Lower leg skin (tissue), 4 donors: ENCODE measurements at regions not wholly inside any gene's neighbourhood (a gene's known extent, or its start where the extent isn't known, plus 50 kb on each side); places are given as distances from the start of the nearest gene placed in this dataset.
A peak's percentile ranks its signal among the peaks of the same experiment; 100 is the strongest.

Source experiments
- DNase-seq, 2 donors: peaks; one replicate each; pipeline ENCODE4 v3.0.0-alpha.2; 2019; ENCODE audit warnings: low spot score in 2 of 2
- H3K4me3 ChIP-seq: fragments of 200-600 bp; sonication (generic); 2 replicates; pipeline ENCODE4 v1.5.1; 2017; ENCODE audit warnings: mild to moderate bottlenecking, low read depth; ENCODE audit not compliant: poor library complexity, severe bottlenecking
- POLR2A ChIP-seq, 2 donors: fragments of 450-650 bp; IDR thresholded peaks; one replicate each; pipeline ENCODE4 v1.6.1; 2016 to 2017; ENCODE audit warnings: antibody characterized with exemption in 2 of 2, mild to moderate bottlenecking in 1 of 2, moderate library complexity in 1 of 2
- WGBS, 2 donors: methylation state at CpG; one replicate each; pipeline ENCODE4 v1.1.5; 2018; 5-methylcytosine and 5-hydroxymethylcytosine counted together
- intact Hi-C: fragments of 100-400 bp; cut with DNase I; formaldehyde crosslinking; loops from one replicate; pipeline ENCODE4 v1.15.0; 2023; ENCODE audit warnings: low total_unique reads
- TF ChIP-seq, protein P1 (sequence below), 3 donors: fragments of 450-650 bp; IDR thresholded peaks; one replicate each; pipeline ENCODE4 v1.5.1; 2016; ENCODE audit warnings: antibody characterized with exemption in 3 of 3, mild to moderate bottlenecking in 3 of 3, moderate library complexity in 2 of 3

DNA sequence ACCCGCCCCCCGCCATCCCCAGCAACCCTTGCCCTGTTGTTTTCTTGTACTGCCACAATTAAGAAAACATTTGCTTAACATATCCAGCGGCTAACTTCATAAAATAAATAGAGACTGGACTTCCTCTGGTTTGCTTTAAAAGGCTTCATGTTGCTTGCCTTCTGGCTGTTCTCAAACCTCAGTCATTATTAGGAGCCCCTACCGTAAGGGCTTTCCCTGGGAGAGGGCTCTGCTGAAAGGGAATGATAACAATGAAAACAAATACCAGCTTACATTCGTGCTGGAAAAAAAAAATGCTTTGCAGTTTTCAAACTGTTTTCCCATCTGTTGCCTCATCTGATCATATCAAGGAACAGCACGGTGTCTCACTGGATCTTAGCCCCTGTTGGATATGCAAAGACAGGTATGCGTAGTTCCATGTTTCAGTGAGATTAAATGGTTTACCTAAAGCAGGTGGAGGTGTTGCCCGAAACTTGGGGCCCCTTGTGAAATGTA lies 77.2 kb upstream of the VGLL4 start:
- TF ChIP-seq, protein P1, sequence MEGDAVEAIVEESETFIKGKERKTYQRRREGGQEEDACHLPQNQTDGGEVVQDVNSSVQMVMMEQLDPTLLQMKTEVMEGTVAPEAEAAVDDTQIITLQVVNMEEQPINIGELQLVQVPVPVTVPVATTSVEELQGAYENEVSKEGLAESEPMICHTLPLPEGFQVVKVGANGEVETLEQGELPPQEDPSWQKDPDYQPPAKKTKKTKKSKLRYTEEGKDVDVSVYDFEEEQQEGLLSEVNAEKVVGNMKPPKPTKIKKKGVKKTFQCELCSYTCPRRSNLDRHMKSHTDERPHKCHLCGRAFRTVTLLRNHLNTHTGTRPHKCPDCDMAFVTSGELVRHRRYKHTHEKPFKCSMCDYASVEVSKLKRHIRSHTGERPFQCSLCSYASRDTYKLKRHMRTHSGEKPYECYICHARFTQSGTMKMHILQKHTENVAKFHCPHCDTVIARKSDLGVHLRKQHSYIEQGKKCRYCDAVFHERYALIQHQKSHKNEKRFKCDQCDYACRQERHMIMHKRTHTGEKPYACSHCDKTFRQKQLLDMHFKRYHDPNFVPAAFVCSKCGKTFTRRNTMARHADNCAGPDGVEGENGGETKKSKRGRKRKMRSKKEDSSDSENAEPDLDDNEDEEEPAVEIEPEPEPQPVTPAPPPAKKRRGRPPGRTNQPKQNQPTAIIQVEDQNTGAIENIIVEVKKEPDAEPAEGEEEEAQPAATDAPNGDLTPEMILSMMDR (IDR thresholded peaks at IDR 0.05) = no peak
- no peak for TF ChIP-seq POLR2A (IDR thresholded peaks at IDR 0.05)
- DNase-seq = peak in 1 of 2 donors; percentile 72
- intact Hi-C loops = no loop called here
- WGBS, 2 donors = 21 to 27% methylated on average over 8 of the region's 8 CpGs
- peak overlapping the region; percentile 84 for H3K4me3 ChIP-seq

DNA sequence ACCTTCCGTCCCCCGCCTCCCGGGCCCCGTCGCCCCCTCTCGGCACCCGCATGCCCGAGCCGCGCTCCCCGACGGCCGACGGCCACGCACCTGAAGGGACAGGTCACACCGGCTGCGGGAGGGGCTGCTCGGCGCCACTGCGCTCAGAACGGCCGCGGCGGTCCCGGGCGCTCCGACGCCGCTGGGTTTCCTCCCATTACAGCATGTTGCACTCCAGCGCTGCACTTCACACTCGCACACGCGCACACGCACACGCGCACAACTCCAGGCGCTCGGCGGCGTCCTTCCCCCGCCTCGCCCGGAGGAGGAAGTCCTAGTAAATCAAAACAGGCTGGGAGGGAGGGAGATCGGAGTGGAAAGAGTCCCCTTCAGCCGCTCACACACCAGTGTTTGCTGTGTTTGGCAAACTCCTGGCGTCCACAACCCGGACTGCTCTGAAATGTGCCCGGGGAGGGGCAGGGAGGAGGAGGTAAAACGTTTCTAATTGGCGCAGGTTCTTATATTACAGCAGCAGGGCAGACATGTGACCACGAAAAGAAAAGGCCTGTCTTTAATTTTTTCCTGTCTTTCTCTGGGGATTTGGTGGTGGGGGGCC lies 76.7 kb upstream of the VGLL4 start:
- 0 to 1% methylated on average over 10 to 41 of the region's 51 CpGs for WGBS, 2 donors
- peak; percentile 72 to 95 for DNase-seq
- H3K4me3 ChIP-seq = peak overlapping the region; percentile 84
- TF ChIP-seq POLR2A (IDR thresholded peaks at IDR 0.05) = peak in 1 of 2 donors; percentile 35
- TF ChIP-seq, protein P1 (IDR thresholded peaks at IDR 0.05) = no peak
- intact Hi-C loops = no loop called here

DNA sequence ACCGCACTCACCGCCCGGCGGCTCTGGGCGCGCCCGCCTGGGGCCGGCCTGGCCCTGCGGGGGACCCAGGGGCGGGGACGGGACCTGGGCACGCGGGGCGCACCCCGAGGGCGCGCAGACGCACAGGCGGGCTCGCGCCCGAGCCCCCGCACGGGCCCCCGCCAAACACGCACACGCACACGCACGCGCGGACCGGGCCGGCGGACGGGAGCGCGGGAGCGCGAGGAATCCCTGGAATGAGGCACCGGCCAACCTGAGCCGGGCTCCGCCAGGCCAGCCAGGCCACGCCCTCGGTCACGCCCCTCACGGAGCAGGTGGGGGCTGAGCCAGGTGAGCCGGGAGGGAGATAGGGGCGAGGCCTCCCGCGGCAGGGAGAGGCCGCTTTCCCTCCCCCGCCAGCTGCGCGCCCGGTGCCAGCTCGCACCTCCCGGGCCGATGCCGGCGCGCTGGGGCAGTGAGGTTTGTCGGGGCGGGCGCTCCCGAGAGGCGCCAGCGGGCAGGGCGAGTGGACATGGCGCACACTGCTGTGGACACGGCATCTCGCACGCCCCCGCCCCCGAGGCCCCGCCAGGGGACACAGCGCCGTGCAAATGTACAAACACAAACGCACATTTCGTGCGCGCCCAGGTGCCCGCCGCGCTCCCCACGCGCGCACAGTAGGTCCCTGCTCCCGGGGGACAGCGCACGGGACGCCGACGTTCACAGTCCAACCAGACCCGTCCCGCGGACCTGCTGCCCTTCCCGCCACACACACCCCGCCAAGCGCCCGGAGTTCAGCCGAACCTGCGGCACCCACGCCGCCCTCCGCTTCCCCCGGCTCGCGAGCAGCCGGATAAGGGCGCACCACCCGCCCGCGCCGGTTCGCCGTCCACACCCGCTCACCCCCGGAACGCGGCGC lies 75.9 kb upstream of the VGLL4 start:
- TF ChIP-seq POLR2A (IDR thresholded peaks at IDR 0.05) = no peak
- TF ChIP-seq, protein P1 (IDR thresholded peaks at IDR 0.05) = no peak
- WGBS, 2 donors = 0% methylated on average over 3 to 72 of the region's 121 CpGs
- DNase-seq = peak; percentile 77 to 96
- peak overlapping the region; percentile 84 for H3K4me3 ChIP-seq
- intact Hi-C loops = no loop called here

DNA sequence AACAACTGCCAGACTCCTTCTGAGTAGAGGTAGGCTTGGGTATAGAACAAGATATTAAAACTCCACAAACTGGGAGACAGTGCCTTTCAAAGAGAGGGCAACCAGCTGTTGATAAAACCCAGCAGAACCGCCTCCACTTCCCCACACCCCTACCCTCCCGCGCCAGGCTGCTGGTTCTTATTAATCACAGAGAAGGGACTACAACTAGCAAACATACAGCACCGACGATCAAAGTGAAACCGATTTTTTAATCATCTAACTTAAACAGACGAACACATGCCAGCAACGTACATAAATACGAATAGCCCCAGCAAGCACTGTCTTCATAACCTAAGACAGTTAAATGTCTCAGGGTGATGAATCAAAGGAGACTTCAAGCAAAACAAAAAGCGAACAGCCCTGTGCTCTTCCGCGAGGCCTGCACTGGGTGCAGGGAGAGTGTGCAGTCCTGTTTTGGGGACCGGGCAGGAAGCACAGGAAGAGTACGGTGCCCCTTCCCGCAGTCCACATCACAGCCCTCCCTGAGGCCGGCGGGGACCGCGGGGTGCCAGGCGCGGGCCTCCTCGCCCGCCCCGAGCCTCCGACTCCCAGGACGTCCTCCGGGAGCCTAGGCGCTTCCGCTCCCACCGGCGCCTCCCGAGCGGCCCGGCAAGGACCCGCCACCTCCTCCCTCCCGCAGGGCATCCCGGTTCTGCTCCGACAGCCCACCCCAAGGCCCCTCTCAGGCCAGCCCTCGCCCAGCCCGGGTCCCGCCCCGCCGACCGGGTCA lies 75.1 kb upstream of the VGLL4 start:
- DNase-seq = peak; percentile 58 to 89
- intact Hi-C loops = no loop called here
- 1% methylated on average over 19 to 36 of the region's 44 CpGs for WGBS, 2 donors
- TF ChIP-seq, protein P1 (IDR thresholded peaks at IDR 0.05) = no peak
- TF ChIP-seq POLR2A (IDR thresholded peaks at IDR 0.05) = no peak
- peak overlapping the region; percentile 84 for H3K4me3 ChIP-seq

DNA sequence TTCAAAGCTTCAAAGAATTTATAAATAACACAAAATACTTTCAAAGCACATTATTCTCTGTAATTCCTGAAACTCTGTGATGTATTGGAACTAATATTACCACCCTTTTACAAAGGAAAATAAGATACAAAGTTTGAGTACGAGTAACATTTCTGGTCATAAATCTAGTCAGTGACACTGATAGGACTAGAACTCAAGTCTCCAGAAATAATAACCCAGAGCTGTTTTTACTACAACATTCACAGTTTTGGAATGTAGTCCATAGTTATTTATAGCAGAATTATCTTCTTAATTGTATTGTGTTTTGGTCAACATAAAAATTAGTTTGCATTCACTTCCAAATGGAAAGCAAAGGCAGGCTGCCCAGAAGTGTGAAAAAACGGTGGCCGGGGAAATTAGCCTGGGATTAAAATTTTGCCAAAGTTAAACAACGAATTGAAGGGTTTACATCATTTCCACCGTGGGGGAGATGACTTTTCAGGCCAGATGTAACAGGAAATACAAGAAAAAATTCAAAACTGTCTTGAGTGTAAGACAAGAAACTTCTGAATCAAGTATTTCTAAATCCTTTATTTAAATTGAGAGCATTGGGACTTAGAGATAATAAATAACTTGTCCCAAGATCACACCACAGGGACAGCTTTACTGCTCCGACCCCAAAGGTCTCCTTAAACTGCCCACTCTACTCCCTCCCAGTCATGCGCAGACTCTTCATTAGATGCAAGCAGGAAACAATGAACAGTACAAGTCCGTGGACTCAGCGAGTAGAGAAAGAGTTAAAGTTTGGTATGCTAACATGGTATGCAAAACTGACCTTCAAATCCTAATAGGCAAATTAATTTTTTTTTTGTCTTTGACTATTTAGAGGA lies 74.3 kb upstream of the VGLL4 start:
- TF ChIP-seq, protein P1 (IDR thresholded peaks at IDR 0.05) = no peak
- TF ChIP-seq POLR2A (IDR thresholded peaks at IDR 0.05) = no peak
- 3 to 6% methylated on average over 9 of the region's 9 CpGs for WGBS, 2 donors
- intact Hi-C loops = no loop called here
- no peak for DNase-seq
- H3K4me3 ChIP-seq = peak overlapping the region; percentile 84
